Right hindlimb (tissue), 1 donor: ENCODE measurements at regions not wholly inside any gene's neighbourhood (a gene's known extent, or its start where the extent isn't known, plus 50 kb on each side); places are given as distances from the start of the nearest gene placed in this dataset.

Experiments used
- DNase-seq: peaks from one replicate; pipeline ENCODE4 v3.0.0-alpha.2; 2018

- no peak for DNase-seq
Measured at GRCh38 chr1:87512431-87512830, 183.8 kb downstream of the LMO4 start.

GRCh38 chr1:87513255-87513654 lies 184.6 kb downstream of the LMO4 start:
- DNase-seq: no peak

- no peak for DNase-seq
Measured at GRCh38 chr1:87513966-87514660, 185.4 kb downstream of the LMO4 start.

GRCh38 chr1:87515781-87516180 lies 187.1 kb downstream of the LMO4 start:
- no peak for DNase-seq

- no peak for DNase-seq
Measured at GRCh38 chr1:87518794-87519193, 190.1 kb downstream of the LMO4 start.

GRCh38 chr1:87521452-87521851 lies 192.8 kb downstream of the LMO4 start:
- DNase-seq: no peak

DNA sequence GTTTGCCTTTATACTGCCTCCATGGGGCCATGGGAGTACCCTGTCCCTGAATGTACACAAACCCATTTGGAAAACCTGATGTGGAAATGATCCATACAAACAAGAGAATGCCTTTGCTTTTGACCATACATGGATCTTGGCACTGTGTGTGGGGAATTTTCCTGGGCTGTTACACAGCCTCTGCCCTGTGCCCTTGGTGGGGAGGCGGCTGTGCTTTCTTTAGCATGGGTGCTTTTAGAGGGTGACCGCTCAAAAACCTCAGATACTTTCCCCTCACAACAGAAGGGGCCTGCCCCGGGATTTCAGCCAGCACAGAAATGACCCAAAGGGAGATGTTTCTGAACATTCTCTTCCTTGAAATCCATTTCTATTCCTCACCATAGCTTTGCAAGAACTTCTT lies 194.8 kb downstream of the LMO4 start:
- DNase-seq: peak; percentile 39

DNA sequence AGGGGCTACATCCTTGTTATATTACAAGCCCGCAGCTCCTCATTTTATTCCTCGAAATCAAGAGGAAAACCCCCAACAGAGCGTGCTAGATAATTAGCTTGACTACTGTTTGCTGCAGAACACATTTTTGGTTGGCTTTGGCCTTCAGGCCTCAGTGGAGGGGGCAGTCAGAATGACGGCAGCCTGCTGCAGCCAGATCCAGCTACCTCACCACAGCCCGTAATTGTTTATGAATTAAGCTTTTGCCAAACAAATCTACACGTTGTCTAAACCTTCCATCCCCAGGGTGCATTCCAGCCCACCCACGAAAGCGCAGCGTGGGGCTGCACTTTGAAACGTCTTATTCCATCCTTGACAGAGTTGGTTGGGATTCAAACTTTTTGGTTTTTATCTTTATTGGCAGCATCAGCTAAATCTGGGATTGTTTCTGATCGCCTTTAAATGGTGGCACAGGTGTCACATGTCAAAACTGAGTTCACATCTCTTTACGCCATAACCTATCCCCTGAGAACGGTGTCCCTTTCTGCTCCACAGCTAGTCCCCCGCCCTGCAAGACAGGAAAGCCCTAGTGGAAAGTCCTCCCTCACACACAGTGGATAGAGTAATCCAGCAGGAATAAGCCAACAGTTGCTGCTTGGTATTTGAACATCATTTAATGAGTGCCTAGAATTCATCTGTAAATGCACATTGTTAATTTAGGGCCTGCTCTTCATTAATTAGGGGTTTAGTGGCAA lies 195.5 kb downstream of the LMO4 start:
- DNase-seq: no peak

DNA sequence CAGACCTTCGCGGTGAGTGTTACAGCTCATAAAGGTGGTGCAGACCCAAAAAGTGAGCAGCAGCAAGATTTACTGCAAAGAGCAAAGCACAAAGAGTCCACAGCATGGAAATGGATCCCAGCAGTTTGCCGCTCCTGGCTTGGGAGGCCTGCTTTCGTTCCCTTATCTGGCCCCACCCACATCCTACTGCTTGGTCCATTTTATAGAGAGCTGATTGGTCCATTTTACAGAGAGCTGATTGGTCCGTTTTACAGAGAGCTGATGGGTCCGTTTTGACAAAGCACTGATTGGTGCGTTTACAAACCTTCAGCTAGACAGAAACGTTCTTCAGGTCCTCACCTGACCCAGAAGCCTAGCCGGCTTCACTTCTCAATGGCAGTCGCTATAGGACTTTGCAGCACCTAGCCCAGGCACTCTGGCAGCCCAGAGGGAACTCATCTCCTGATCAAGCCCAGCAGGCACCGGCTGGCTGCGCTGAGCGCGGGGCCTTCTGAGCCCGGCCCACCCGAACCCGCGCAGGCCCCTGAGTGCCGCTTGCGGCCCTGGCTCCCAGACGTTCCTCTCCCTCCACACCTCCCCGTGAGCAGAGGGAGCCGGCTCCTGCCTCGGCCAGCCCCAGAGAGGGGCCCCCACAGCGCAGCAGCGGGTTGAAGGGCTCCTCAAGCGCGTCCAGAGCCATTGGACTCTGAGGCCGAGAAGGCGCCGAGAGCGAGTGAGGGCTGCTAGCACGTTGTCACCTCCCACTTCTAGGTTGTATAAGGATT lies 200.3 kb downstream of the LMO4 start:
- DNase-seq: no peak

DNA sequence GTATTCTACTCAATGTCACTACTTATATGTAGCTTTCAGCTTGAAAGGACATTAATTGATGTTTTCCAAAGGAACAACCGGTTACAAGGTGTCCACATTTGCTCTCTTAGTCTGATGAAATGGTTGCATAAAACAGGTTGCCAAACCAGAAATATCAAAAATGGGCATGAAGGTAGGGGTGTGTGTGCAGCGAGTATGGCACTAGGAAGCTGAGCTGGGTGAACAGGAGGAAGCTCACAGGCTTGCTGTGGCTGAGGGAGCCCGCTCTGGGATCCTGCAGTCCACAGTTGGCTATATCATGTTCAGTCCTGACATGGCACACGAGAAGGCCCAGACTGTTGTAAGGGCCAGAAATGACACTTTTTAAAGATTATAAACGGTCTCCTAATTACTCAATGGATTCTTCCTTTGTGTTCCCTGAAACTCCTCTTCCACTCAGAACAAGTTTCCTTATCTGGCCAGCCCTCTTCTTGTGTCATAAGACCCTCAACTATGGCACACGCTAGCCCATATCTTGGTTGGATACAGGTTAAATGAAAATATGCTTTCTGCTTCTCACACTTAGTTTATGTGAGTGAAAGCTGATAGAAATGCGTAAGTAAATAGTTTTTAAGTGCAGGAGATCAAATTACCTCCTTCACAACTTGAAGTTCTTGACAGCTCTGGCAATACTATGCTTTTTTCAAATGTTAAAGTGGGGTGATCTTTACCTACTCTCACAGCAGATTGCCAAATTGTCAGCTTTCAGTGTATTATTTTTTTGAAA lies 201.5 kb downstream of the LMO4 start:
- DNase-seq: no peak

- no peak for DNase-seq
Measured at GRCh38 chr1:87535551-87535950, 206.9 kb downstream of the LMO4 start.

- DNase-seq: no peak
Measured at GRCh38 chr1:87539147-87539546, 210.5 kb downstream of the LMO4 start.

DNA sequence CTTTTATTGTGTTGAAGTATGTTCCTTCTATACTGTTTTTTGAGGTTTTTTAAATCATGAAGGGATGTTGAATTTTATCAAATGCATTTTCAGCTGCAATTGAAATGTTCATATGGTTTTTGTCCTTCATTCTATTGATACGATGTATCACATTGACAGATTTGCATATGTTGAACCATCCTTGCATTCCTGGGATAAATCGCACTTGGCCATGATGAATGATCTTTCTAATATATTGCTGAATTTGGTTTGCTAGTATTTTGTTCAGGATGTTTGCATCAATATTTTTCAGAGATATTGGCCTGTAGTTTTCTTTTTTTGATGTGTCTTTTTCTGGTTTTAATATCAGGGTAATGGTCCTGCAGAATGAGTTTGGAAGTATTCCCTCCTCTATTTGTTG lies 214.0 kb downstream of the LMO4 start:
- no peak for DNase-seq

DNA sequence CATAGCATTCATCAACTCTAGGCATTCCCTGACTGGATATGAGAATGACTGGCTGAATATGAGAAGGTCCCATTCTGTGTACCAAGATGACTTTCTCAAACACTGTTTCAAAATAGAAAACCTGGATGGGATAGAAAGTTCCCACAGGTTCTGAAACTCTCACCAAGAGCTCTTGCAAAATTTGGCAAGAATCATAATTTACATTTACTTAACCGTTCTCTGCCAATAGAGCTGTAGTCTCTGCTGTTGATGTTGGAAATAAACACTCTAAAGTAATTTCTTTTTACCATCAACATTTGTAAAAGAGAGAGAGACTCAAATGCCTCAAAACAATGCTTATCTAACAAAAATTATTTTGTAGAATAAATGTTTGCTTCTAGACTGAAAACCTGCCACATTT lies 221.1 kb downstream of the LMO4 start:
- no peak for DNase-seq

DNA sequence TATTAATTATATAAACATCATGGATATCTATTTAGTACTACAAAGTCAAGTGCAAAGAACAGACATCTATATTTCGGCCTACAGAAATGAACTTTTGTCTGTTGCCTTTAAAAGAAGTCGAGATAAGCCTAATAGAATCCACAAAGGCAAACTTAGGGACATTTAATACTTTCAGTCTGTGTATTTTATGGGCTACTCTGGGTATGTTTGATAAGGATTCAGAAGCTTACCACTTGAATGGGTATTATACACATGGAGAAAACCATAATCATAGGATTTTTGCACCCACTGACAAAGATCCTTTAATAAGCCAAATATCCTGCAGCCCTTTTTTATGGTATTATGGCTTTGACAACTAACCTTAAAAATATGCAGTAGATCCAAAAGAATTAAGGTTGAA lies 224.8 kb downstream of the LMO4 start:
- no peak for DNase-seq

GRCh38 chr1:87555366-87555765 lies 226.7 kb downstream of the LMO4 start:
- no peak for DNase-seq

GRCh38 chr1:87556326-87556725 lies 227.6 kb downstream of the LMO4 start:
- no peak for DNase-seq

DNA sequence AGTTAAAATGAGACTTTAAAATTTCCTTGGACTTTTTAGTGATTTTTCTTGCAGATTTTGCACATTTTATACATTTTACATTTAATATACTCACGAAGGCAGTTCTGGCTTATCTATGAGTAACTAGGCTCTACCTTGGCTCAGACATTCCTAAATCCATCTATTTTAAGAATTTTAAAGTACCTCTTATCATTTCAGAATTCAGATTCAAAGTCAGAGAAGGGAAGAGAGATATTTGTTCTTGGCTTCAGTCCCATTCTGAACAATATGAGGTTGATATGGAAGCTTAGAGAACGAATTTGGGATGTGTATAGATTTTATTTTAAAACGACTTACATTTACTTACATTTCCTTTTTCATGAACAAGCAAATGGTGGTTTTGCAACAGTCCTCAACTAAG lies 230.2 kb downstream of the LMO4 start:
- no peak for DNase-seq

DNA sequence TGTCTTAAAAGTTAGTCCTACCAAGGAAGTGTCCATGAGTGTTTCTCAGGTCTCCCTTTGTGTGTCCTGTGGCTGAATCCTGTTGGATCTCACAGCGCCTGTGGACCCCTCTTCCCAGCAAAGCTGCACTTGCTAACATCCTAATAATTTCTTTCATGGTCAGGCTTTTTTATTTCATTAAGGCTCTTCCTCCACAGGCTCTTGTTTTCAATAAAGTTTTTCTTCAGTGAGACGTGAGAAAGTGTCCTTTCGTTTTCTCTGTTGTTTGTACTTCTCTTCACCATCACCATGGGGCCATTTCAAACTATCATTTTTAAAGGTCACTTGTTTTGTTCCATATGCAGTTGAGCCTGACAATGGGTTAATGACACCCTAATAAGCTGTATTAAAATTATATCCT lies 231.5 kb downstream of the LMO4 start:
- DNase-seq: no peak

DNA sequence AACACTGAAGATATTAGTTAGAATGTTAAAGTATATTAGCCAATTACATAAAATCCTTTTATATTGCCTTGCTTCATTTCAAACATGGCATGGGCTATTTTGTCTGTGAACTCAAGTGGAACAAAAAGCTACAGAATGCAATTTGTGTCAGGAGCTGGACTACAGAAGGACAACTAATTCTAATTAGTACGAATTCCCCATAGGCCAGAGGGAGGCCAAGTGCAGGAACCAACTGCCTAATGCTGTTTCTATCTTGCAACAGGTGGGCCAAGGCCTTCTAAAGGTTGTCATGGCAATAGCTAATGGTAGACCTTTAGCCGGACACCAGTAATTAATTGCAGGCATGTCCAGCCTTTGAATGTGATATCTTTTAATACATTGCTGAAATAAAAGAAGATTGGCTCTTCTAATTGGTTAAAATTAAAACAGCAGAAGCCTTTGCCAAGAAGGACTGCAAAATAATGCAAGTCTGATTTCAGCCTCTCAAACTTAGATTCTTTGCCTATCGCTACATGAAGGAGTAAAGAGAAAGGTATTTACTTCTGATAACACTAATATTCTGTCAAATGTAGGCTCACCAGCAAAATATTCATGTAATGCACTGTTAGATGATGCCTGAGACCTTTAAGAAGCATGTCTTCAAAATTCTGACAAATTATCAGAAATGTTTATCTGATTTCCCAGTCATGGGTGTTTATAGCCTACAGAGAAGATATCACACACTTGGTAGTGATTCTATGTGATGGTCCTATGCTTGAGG lies 232.1 kb downstream of the LMO4 start:
- DNase-seq: no peak

DNA sequence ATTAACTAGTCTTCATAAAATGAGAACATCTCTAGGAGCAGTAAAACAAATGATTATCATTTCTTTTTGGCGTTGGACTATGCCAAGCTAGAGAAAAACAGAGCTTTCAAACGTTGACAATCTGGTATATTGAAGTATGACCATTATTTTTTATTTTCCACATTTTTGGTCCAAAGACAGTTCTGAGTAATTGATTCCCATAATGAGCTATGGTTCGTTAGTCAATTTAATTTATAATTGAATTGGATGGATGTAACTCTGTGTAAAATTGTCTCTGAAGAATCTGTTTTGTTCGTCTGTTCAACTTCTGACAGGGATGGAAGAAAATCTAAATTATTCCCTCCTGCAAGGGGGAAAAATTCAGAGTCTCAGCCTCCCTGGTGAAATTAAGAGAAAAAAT lies 234.5 kb downstream of the LMO4 start:
- no peak for DNase-seq

- DNase-seq: no peak
Measured at GRCh38 chr1:87565861-87566260, 237.2 kb downstream of the LMO4 start.
